SHP77 treated with DMSO at 0.1 percent for 48 hours (cell line): ENCODE measurements at regions not wholly inside any gene's neighbourhood (a gene's known extent, or its start where the extent isn't known, plus 50 kb on each side); places are given as distances from the start of the nearest gene placed in this dataset.
"Not testable (repeated sequence)": the region's sequence is repeated elsewhere in the genome, so short reads cannot be mapped to it uniquely, and the experiment has no call there.

ENCODE experiments used
- DNase-seq: peaks from one replicate; lab custom pipeline; 2025; lab: John Stamatoyannopoulos, UW

DNA sequence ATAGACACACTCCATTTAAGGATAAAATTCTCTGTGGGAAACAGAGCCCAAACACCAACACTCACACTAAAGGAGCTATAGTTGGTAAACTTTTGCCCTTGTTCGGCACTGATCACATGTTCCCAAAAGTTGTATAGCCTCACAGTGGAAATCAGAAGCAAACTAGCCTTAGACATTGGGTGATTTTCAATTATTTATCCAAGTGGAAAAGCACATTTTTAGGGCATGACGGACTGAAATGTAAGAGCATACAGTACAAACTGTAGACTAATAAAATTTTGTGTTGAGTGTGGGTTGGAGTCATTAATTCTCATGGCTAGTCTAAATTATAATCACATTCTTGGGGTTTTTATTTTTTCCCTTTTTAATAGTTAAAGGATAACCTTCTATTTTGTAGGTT, 202.4 kb downstream of the MOXD1 start:
- DNase-seq = no peak

DNA sequence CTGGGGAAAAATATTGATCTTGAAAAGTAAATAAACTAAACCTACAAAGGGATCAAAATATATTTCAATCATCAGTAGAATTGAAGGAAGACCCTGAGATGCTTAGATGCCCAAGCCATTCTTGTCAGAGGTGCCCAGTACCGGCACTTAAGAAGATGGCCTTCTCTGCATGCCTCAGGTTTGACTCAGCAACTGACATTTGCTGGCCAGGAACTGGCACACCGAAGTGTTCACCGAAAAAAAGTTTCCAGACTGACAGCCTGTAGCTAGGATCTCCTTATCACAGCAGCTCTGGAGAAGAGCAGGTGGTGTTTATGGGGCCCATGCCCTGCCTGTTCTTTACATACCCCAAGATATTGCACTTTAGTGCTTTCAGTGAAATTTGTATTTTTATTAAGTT, 203.2 kb downstream of the MOXD1 start:
- DNase-seq = no peak

DNA sequence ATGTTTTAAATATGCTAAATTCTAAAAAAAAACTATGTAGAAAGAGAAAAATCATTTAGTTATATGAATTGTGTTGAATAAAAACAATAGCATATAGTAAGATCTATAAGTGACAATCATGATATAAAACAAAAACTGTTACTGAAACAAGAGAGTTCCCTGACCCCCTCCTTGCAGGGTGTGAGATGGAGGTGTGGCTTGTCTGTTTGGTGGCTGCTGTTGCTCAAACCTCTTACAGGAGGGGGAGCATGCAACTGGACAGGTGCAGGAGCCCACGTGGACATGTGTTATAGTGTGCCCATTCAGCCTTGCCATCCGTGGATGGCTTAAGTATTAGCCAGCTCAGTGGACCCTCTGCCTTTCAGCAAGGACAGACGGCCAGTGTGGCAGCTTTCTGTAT, 206.7 kb downstream of the MOXD1 start:
- DNase-seq = no peak

DNA sequence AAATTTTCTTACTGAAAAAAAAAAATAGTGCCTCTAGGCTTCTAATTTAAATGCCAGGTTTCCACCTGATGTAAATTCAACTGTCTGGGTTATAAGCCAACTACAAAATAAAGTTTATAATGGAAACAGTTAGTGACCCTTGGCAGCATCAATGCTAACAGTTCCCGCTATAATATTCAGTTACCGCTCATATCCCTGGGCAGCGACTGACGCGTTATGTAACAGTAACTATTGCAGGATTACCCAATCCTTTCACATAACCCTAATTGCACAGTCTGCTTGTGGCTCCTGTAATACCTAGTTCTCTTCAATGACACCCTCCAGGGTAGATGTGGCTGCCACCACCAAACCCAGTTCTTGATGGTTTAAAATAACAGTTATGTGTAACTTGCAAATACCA, 208.6 kb downstream of the MOXD1 start:
- DNase-seq = no peak

DNA sequence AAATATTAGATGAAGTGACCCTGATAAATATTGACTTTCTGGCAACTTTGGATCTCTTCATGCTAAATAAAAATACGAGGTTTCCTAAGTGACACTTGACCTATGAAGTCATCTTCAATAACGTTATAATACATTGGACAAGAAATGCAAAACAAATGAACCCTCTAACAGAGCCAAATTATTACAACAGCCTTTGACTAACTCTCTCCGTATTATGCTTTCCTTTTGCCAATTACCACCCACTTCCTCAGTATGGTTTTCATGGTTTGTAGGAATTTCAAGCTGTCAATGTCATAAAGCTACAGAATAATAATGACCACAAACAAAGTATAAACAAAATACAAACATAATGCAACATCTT, 210.5 kb downstream of the MOXD1 start:
- DNase-seq = no peak

DNA sequence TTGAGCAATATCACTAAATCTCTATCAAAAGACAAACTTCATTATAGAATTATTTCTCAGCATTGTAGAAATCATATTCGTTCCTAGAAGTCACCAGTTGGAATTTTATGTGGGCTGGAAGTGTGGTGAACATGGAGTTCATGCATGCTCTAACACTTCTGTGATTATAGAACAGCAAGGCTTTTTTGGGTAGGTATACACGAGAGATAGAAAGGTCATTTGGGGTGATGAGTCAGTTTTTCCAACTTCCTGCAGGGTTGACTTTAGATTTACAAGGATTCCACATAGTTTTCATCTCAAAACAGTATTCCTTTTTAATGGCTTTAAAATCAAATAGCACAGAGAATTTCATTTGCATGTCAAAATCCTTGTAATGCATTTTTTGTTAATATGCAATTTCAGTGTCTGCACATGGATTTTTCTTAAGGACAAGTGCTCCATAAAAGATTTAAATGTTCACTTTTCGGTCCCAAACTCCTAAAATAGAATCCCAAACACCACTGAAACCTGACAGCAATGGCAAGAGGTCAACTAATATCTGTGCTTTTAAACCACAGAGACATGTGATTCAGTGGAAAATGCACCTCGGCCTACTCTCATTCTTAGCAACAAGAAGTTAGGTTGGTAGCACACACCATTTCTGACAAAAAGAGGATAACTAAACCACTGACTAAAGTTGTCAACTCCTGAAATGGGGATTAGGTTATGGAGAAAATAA, 211.0 kb downstream of the MOXD1 start:
- DNase-seq = no peak

DNA sequence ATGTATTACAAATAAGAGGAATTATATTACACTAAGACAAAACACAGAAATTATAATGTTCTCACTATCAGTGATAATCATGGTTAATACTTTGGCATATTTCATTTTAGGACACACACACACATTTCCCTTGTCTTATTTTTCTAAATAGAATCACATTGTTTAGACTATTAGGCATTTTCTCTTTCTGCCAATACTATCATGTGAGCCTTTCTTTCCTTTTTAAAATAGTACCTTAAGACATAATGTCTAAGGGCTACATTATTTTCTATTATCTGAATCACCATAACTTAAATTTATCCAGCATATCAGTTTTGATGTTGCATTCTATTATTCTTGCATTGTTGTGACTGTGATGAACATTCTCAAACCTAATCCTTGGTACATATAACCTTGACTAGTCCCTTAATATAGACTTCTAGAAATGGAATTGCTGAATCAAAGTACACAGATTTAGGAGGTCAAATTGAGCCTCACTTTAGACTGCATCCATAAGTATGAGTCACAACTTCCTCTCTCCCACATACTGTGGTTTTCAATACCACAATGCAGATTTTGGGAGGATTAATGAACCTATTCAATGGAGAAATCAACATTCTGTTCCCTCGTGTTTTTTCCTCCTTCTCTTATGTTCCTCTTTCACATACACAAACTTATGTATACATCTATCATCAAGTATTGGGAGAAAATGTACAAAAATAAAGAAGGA, 212.6 kb downstream of the MOXD1 start:
- DNase-seq = no peak

DNA sequence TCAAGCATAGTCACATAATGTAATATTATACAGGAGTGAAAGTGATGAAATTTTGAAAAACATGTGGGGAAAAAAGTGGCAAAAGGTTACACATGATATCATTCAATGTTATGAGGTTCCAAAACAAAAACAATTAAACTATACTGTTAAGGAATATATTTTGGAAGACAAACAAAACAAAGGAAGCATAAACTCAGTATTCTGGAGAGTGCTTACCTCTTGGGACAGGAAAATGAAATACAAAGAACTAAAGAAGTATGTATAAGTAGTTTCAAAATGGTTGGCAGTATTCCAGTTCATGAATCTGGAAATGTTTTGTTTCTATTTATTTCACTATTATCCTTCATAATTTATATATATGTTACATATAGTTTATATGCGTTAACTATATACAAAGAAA, 213.5 kb downstream of the MOXD1 start:
- DNase-seq = no peak

DNA sequence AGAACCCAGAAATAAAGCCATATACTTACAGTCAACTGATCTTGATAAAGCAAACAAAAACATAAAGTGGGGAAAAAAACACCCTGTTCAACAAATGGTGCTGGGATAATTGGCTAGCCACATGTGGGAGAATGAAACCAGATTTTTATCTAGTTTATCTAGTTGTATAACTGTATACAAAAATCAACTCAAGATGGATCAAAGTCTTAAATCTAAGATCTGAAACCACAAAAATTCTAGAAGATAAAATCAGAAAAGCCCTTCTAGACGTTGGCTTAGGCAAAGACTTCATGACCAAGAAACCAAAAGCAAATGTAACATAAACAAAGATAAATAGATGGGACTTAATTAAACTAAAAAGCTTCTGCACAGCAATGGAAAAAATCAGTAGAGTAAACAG, 216.3 kb downstream of the MOXD1 start:
- DNase-seq = not testable (repeated sequence)

DNA sequence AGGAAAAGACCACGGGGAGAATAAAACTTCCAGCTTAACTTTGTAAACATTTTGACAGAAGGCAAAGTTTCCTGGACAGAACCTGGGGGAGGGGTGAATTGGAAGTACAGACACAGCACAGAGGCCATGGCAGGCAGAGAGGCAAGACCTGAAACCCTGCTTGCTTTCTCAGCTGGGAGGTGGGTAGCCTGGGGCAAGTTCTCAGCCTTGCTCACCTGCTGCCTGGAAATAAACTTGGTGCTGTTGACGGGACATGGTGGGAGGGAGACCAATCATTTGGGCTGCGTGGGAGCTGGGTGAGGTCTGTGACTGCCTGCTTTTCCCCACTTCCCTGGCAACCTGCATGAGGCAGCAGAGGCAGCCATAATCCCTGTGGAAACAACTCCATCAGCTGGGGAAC, 221.3 kb downstream of the MOXD1 start:
- DNase-seq = no peak

DNA sequence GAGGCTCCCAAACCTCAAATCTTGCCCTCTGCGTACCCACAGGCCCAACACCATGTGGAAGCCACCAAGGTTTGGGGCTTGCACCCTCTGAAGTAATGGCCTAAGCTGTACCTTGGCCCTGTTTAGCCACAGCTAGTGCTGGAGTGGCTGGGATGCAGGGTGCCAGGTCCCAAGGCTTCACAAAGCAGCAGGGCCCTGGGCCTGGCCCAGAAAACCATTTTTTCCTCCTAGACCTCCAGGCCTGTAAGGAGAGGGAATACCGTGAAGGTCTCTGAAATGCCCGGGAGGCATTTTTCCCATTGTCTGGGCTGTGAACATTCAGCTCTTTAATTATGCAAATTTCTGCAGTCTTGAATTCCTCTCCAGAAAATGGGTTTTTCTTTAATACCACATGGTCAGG, 223.7 kb upstream of the CCN2 start:
- DNase-seq = no peak

DNA sequence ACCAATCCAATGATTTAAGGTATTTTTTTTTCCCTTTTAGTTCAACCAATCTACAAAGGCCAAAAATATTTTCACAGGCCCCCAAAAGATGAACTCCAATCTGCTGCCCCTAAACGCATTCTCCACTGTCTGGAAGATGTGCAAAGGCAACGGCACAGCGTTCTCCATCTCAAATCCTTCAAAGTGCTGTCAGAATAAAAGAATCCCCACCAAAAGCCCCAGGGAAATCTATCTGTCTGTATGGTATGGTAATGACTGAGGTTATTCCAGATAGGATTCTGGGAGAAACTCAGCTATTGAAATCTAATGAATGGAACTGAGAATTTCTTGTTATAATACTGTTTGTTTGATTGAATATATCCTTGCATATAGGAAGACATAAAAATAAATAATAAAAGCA, 217.8 kb upstream of the CCN2 start:
- DNase-seq = no peak

DNA sequence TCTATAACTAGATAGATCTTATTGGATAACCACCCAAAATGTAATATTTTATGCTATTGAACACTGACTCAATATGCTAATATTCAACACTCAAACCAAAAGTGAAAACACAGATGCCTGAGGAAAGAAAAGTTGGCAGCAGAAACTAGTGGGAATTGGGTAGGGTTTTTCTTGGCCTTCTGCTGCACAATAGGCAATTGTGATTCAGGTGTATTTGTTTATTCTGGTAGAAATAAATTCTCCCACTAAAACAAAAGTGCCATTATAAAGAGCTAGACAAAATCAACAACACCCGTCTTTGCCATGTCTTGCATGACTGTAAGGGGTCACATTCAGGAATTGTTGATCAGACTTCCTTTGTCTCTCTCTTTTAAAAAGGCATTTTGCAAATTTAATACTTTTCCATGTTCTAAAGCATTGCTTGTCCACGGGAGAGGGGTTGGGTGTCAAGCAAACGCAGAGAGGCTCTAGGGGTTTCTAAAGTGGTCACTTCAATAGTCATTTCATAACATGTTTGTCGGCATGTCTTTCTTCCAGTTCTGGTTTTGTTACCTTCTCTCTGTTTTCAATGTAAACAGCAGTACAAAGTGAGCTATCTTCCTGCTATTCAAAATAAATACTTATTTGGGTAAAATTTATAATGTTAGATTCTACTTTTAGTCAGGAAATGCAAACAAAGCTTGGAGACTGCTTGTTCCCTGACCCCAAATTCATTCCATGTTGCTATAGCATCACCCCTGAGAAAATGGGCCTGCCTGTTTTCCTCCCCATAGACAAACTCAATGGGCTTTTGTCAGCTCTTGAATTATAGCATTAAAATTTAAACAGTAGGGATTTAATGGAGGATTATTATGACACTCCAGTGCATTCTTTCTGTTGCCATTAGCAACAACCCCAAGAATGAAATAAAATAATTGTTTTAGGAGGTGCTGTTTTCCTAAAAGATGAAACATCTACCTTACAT, 217.0 kb upstream of the CCN2 start:
- DNase-seq = no peak

DNA sequence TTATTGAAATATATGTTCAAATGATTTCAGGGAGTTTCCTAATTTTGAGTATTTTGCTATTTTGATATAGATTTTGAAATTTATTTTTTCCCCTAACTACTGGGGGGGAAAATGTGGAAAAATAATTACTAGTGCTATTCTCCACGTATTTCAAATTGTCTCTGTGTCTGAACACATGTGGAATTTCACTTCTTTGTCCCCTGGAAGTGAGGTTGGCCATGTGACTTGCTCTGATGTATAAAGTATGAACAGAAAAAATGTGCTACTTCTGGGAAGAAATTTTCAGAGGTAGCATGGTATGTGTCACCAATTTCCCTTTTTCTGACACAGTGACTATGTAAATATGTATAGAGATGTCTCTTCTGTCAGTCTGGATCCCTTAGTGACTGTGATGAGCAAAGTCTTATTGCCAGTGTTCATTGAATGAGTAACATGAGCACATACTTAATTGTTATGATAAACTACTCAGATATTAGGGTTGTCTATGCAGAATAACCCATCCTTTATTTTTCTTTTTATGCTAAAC, 215.4 kb upstream of the CCN2 start:
- no peak for DNase-seq

DNA sequence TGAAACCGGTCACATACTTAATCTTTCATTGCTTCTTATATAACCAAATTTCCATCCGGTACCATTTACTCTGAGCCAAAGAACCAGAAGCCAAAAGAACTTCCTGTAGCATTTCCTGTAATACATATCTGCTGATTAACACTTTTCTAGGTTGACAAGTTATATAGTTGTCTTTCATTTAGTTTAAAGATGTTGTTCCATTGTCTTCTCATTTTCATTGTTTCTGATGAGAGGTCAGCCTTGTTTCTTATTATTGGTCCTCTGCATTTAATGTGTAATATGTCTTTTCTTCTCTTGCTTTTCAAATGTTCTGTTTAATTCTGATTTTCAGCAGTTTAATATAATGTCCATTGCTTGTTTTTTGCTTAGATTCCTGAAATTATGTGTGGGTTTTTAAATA, 214.5 kb upstream of the CCN2 start:
- no peak for DNase-seq

DNA sequence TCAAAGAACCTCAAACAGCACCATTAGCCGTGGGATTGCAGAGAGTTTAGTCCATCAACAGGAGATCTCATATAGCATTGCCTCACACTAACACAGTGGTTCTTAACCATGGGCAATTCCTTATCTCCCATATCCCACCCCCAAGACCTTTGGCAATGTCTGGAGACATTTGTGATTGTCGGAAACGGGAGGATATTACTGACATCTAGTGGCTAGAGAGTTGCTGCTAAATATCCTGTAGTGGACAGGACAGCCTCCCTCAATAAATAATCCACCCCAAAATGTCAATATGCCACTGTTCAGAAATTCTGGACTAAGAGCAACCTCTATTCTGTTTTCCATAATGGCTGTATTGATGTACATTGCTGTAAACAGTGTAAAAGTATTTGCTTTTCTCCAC, 210.1 kb upstream of the CCN2 start:
- DNase-seq = no peak

DNA sequence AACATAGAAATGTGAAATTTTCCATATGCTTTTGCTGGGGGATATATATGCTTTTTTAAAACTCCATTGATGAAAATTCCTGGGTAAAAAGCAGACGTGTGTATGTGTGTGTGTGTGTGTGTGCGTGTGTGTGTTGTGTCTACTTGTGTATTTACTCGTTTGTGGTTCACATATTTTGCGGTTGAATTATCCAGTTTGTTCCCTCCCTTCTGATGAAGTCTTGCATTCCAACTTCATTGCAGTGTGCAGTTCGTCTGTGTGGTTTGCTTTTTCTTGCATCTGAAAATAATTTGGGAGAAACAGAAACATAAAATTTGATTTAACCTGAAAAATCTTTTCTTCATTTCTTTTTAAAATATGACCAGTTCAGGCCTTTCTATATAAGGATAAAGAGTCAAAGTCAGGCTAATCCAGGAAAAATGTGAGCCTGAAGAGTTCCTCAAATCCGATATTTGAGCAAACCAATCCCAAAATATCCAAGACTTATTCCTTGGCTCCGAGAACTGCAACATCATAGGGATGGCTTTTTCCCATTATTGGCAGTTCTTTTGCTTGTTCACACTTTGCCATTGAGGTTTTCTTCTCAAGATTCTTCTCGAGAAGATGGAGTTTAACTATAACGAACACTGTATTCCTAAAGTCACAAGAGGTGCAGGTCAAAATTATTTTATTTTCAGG, 202.2 kb upstream of the CCN2 start:
- no peak for DNase-seq

DNA sequence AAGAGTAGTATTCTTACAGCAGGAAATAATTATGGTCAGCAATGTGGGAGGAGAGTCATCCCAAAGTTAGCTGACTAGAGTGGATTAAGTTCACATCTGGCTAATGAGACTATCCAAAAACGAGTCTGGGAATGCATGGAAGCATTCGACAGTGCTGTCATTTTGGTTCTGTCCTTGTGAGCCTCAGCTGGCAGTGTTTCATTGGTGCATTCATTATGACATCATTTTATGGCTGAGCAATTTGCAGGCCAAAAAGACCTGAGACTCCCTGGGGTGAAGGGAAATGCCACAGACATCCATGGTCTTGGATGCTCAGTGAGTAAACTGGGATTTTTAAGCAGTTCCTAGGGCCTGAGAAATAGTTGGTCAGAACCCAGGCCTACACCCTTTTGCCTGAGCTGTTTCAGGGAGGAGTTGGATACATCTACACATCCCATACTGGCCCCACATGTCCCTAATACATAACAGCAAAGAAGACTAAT, 196.4 kb upstream of the CCN2 start:
- no peak for DNase-seq

DNA sequence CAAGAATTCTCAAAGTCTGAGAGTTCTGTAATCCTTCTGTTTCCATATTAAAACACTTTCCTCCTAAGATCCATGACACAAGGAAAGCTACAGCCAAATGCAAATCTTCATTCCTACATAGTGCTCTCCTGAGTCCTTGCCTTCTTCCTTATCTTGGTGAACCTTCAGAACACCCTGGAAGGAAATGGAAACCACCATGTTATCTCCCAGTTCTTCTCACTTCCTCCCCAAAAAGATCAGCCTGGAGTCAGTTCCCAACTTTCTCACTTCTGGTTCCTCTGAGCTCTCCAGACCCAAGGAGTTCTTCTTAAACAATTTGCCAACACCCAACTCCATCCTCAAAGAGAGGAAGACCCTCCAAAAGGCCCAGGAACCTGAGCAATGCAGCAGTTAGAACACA, 193.3 kb upstream of the CCN2 start:
- no peak for DNase-seq

DNA sequence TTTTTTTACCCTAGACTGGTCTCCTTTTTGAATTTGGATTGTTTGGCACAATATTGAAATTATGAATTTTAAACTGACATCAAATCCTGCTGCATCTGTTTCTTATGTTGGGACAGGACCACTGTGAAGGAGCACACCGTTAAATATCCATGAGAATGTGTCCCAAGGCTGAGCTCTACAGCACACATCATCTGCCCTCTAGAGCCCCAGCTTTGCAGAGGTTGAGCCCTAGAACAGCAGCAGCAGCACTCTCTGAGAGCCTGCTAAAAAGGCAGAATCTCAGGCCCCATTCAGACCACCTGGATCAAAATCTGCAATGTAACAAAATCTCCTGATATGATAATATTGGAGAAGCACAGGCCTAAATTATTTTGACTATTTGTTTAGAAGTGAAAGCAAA, 192.1 kb upstream of the CCN2 start:
- no peak for DNase-seq

DNA sequence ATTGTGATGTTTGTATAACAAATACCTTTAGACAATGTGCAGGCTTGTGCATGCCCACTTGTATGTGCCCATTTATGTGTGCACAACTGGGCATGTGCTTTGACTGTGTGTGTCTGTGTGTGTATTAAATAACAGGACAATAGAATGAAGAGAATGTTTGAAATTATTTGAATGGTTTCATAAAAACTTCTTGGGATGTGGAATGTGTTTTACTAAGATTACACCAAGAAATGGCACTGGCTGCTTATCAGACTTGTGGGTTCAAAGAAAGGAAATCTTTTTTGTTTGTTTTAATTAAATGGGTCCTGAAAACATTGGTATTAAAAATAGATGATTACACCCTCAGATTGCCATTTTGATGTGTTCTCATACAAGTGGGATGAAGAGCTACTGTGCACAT, 191.6 kb upstream of the CCN2 start:
- DNase-seq = no peak

DNA sequence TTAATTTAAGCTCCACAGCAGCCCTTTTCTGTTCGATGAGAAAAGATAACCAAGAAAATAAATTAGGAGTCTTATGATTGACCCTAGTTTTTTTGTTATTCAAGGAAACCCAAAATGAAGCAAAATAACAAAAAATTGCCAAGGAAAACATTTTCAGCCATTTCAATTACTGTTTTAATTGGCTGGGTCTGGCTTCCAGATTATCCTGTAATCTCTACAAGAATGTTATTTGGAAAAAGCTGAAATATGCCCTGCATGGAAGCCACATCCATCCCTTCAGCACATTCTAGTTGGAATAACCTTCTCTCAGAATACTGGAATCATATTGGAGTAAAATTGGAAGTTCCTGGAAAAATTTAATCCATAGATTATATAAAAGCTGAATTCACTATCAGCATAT, 191.1 kb upstream of the CCN2 start:
- no peak for DNase-seq
